SKM-1 treated with dmso at 0.1 percent for 144 hours (cell line): ENCODE measurements at regions not wholly inside any gene's neighbourhood (a gene's known extent, or its start where the extent isn't known, plus 50 kb on each side); places are given as distances from the start of the nearest gene placed in this dataset.

Experiments used
- DNase-seq: peaks from one replicate; lab custom pipeline; 2025; ENCODE audit not compliant: unreplicated experiment; lab: John Stamatoyannopoulos, UW

DNA sequence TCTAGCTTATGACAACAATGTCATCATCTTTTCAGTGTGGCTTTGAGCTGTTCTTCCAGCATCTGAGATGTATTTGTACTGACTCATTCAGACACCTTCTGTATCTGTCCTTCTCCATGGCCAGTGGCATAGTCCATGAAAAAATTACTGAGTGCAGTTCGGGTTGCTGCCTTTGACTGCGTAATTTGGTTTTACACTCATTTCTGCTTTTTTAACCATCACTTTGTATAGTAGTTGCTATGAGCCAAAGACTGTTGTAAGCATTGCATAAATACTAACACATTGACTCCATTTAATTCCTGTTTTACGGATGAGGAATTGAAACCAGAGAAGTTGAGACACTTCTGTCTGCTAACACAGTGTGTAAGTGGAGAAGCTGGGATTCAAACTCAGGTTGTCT, 190.7 kb upstream of the MID1 start:
- DNase-seq = no peak

DNA sequence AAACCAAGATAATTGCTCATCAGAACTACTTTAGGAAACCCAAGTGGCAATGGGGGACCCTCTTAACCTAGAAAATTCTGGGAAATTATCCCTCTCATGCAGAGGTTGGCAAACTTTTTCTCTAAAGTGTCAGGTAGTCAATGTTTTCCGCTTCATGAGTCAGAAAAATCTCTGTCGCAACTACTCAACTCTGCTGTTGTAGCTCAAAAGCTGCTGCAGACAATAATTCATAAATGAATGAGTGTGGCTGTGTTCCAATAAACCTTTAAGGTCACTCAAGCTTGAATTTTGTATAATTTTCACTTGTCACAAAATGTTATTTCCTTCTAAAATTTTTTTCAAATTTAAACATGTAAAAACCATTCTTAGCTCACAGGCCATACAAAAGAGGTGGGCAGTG, 193.4 kb upstream of the MID1 start:
- no peak for DNase-seq

DNA sequence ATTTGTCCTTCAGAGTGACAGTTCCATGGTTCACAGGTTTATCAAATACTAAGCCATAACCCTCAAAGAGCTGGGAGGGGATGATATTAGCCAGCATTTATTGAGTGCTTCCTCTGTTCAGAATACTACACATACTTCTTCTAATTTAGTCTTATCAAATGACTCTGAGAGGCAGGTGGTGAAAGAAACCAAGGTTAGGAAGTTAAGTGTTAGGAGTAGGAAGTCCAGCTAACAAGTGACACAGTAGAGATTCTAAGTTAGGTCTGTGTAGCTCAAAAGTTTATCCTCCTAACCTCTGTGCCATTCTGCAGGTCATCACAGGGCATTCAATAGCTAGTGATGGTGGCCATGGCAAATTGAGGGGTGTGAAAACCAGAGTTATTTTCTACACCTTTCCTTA, 198.3 kb upstream of the MID1 start:
- no peak for DNase-seq

DNA sequence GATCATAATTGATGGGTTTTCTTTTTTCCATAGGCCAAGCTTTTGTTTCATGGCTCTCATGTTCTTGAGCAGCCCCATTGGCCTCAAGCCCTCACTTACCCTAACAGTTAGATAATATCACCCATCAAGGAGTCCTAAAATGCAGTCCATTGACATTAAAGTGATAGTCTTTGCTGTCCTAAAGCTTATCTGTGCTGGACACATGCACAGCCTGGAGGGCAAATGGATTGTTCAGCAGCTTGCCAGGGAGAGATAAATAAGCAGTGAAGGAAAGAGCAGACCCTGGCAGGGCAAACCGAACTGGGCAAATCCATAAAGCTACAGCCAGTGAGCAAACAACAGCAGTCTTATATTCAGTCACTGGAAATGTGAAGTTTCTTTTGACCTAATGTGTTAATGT, 199.6 kb upstream of the MID1 start:
- DNase-seq = no peak

DNA sequence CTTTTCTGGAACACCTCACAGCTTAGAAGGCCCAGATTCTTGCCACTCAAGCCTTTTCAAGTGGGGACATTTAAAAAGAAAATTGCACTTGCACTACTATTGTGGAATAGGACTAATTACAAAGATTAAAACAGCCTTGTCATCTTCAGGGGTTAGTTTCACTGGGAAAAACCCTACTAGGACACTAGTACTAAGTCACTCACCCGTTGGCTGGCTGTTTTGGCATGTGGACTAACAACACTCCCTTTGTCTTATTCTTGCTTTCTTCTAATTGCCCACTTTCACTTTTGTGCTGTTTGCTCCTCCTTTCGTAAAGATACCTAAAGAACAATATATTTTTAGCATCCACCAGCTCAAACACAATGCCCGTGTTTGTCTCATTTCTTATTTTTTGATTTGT, 200.9 kb upstream of the MID1 start:
- DNase-seq = no peak

DNA sequence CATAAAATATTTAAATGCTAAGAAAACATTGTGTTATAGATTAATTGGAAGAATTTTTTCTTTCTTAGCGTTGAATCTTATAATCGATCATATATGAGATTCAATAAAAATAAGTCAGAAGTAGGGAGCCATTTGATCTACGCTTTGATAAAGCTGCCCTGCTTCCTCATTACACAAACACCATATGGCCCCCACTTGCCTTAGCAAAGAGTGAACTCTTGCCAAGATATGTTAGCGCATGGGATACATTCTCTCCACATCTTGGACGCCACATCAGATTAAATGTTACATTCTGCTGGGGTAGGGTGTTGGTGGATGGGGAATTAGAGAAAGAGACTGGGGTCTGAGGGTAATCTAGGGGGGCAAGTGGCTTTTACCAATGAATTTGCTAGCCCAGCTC, 207.7 kb upstream of the MID1 start:
- DNase-seq = no peak

DNA sequence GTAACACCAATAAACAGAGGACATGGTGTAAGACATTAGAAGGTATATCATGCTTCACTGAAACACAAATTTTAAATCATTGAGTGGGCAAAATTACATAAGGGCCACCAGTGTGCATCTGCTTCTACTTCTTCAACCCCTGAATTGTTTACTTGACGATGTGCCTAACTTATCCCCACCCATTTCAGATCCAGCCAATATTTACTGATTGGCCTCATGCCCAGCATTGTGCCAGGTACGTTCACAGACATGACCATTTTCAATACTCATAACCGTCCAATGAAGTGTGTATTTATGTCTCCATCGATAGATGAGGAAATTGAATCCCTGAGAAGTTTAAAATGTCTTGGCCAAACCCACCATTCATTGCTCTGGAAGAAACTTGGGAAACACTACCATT, 208.3 kb upstream of the MID1 start:
- DNase-seq = no peak

DNA sequence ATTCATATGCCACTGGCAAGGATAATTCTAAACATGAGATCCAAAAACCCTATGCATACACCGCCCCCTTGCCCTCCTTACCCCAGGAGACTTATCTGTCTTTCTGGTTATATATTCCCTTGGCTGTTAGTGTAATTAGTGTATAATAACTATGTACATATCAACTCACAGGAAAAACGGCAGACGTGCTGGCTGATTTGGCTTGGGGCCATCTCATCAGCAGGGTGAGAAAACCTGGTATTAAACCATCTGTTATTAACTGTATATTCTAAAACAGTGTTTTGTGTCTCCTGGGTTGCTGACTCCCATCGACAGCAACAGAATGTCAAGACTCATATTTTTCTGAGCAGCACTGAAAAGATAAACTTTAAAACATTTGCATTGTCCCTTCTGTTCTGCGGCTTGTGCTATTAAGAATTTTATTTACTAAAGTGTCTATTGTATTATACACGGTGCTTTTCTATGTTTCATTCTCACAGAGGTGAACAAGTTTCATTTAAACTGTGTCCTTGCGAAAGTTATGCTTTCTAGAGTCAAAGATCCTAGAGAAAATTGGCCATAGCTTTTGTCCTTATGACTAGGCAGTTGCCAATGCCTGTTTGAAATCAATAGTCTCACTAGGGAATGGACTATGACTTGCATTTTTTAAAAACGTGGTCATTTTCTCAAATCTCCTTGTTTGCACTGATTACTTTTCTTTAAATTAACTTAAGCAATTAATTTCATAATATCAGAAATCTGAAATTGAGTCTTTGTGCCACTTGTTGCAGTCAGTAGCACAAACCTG, 211.5 kb upstream of the MID1 start:
- DNase-seq = no peak

DNA sequence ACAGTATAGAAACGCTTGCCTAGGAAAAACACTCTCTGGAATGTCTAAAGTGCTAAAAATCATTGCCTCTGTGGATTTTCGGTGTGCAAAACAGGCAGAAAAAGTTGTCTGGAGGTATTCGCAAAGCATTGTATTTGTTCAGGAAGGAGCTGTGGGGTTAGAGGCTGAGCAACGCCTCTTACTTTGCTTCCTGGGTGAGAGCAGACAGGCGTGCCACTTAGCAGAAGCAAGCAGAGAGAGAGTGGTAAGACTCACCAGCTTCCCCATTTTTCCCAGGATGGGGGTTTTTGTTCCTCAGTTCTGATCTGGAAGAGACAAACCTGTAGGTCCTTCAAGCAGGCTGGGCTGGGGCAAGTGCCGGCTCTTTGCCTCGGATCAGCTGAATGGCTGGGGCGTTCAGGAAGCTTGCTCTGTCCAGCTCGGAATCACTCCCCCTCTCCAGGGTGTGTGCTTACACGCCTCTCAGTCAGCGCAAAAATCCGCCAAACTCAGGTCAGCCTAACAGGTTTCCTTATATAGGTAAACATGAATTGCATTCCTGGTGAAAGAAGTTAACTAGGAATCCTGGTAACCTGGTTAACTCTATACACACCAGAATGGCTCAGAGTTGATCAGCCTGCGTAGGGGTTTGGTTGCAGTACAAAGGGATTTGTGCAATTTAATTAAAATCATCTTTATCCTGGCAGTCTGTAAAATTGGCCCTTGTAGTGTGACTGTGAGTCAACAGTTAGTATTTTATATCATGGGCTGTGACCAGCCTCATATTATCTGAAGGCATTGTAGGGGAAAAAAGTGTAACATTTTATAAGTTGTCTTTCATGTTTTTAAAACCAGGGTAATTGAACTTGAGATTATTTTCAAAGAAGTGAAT, 213.1 kb upstream of the MID1 start:
- no peak for DNase-seq

DNA sequence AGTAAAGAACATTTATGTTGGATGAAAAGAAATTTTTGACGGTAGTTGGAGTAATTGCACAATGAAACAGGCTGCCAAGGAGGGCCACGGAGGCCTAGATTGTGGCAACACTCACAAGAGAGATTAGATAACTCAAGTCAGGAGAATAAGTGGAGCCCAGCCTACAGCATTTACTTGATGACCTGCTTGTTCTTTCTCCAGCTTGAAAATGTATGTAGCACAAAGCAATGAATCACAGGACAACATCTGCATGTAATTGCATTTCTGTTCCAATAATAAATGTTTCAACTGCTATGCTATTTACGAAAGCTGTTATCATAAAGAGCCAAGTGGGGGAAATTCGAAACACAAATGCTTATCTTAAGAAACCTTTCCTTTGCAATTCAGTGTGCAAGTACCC, 221.2 kb upstream of the MID1 start:
- DNase-seq = no peak

DNA sequence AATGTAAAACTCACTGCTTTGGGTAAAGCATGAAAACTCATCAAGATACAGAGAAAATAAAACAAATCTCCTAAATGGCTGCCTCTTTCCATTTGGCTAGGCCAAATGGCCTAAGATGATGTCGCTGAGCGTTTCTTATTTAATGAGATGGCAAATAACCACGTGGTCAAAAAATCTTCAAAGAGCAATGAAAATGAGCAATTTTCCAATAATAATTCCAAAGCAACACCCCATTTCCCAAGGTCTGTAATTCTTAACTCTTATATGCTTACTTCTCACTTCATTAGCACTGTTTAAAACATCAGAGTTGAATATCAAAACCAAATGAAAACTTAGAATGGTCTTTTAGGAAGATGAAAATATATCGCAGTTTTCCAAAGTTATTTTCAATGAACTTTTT, 222.3 kb upstream of the MID1 start:
- no peak for DNase-seq

DNA sequence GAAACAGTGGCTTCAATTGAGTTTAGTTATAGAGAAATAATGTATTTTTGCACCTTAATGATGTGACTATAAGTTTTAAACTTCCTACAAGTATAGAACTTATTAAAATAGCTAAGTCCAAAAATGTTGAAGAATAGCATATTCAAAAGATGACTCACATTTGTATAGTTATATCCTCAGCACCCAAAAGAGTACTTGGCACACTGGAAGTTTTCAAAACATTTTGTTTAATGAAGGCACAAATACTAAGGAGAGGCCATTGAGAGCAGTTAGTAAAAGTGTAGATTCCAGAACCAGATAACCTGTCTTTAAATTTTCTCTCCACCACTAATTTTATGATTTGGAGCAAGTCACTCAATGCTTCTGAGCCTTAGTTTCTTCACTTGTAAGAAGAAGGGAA, 226.9 kb upstream of the MID1 start:
- DNase-seq = no peak

DNA sequence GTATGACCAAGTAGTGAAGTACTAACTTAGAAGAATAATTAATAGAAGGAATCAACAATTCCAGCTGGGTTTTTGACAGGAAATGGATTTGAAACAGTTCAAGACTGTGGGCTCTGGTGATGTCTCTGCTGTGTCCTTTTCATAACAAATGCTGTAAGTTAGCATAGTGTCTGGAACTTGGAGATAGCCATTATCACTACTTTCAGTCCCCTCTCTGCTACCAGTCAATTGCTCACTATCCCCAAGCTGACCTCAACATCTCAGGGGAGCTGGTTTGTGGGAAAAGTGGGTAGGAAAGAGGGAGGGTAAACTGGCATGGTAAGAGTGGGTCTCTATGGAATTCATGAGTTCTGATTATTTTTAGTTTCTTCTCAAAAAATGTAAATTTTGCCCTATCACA, 231.4 kb upstream of the MID1 start:
- DNase-seq = no peak

DNA sequence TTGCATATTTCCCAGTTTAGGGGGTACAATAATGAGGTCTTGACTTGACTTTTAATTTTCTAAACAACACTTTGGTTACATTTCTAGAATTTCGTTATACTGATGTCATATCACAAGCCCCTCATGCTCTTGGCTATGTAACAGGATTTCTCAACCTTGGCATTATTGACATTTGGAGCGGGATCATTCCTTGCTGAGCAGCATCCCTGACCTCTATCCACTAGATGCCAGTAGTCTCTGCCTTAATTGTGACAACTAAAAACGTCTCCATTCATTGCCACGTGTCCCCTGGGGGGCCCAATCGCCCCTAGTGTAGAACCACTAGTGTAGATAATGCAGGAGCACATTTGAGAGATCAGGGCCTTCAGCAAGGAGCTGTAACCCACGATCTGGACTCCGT, 234.2 kb upstream of the MID1 start:
- DNase-seq = no peak

DNA sequence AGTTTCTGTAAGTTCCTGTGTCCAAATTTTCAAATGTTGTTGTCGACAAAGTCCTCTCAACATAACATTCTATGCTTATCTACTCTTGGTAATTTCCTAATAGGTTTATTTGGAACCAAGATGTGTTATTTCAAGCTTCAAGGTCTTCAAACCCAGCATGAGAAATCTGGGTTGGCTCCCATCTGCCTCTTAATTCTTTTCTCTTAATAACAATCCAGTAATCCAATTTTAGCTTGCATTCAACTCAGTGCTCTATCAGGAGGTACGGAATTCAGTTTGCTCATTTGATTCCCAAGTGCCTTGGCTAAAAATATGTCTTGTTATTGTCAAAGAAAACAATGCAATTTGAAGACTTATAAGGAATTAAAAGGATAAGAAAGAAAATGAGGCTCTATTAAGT, 235.5 kb upstream of the MID1 start:
- DNase-seq = no peak

DNA sequence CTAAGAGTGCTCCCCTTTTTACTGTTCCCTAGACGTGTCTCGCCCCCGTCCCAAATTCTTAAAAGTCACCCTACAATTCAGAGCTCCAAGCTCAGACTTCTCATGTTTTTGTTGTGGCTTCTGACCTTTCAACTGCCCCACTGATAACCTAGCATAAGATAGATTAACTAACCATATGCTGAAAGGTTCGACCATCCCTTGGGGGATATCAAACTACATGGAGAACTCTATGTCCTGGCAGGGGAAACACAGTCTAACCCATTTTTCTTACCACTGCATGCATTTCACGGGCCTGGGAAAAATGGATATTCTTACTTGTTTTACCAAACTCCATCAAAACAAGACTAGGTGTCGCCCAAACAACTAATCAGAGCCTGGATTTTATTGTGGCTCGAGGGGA, 236.4 kb upstream of the MID1 start:
- DNase-seq = no peak

DNA sequence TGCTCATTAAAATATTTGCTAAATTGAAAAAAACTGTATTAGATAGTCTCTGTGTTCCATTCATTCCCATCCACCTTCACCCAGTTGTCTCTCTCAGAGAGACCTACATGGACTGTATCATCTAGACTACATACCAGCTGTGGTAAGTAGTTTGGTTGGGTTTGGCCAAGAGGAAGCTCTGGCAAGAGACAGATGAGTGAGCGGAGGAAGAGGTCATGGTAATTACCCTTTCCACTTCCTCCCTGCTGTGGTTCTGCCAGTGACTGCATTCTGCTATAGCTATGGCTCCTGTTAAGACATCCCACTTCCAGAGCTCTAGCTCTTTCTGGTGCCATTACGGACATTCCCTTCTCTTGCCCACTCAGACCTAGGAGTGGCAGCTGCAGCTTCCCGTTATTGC, 239.0 kb upstream of the MID1 start:
- no peak for DNase-seq

DNA sequence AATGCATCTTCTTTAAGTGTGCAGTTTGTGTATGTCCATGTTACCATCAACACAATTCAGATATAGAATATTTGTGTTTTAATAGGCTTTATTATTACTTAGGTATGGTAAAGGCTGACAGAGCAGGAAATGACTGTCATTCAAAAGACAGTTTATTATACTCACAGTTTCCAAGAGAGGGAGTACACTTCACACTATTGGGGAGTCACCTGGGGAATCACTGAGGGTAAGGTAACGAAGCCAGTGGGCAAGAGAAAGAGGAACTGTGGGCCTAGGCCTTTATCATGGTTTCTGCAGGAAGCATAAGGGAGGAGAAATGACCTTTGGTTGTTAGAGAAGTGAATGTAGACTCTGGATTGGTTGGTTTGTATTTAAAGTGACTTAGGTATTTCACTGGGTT, 235.1 kb upstream of the HCCS start:
- DNase-seq = no peak

DNA sequence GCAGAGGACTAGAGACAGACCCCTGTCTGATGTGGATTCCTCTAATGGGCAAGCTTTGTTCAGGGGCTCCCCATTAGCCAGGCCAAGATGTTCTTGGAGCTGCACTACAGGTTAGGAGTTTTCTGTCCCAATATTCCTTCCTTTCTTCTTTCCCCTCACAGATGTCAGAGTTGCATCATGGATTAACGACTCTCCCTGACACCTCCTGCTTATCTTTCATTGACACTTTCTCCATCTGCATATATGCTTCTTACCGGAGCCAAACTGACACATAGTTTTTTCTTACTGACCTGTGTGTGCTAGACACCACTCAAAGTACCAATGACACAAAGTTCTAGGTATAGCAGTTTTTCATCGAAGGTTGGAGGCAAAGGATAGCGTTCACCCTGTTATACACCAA, 228.6 kb upstream of the HCCS start:
- DNase-seq = no peak

DNA sequence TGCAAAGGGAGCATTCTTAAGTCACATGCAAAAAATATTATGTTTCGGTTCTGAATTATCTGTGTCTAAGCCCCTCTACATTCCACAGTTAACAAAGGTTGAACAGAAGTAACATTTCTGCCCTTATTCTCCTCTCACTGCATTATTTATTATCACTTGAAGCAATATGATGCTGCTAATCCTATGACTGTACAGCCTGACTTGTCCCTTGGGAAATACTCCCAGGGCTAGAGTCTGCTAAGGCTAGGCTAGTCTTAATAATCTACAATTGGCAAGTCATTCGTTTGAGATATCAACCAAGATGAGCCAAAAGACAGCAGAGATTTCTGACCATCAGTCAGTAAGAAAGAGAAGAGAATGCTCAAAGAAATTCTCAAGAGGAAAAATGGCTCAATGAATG, 226.9 kb upstream of the HCCS start:
- DNase-seq = no peak

DNA sequence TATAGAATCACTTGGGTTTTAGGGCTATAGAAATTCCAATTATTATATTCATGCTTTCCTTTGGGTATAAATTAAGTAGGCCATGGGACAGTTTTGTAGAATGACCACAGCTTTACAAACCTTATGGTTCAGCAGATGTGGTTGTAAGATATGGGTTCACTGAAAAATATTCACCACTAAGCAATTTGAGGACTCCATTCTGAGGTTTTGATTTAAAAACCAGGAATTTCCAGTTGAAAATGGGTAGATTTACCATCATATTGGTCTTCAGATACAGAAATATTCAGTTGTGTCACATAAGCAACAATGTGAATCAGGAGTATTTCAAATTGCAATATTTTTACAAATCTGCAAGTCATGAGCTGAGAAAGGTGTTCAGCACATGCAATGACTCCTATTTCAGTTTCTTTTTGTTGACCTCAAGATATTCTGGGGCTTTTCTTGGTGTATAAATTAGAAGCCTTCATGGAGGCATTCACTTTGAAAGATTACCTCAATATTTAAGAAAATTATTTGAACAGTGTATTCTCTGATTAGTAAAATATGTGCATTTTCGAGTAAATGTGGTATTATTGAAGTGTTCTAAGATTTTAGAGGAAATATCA, 218.4 kb upstream of the HCCS start:
- DNase-seq = no peak

DNA sequence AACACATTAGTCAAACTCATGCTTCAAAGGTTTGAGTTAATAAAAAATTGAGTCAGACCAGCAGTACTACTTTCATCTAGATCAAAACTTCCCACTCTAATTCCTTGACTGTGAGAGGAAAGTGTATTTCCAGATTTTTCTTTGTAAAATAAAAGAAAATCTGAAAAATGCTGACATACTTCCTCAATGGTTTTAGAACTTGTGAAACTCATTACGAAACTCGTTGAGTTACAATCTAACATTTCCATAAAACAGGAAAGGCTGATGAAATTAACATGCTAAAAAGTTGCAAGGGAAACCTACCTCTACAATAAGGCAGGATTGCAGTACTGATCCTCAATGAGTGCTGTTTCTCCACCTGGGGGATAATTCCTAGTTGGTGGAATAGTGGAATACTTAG, 217.8 kb upstream of the HCCS start:
- DNase-seq = peak; percentile 4
